ENCODE measurements at regions not wholly inside any gene's neighbourhood (a gene's known extent, or its start where the extent isn't known, plus 50 kb on each side); places are given as distances from the start of the nearest gene placed in this dataset.

- no peak for DNase-seq (ENCODE audit: low read depth in 1 of 2, low spot score in 1 of 2)
- no peak for TF ChIP-seq GABPA (IDR thresholded peaks at IDR 0.05; ENCODE audit: low read depth)
- Histone ChIP-seq H3K27ac (replicated peaks) (no peak overlapping the region), H3K27me3 (ENCODE audit: insufficient read depth, poor library complexity, severe bottlenecking) (peaks cover 2% of the 10 kb centered on the region), H3K4me3 (replicated peaks; ENCODE audit: insufficient read depth, low read length) (no peak overlapping the region)
Measured at GRCh38 chr15:35195031-35195430, 109.9 kb upstream of the NANOGP8 start.

- Histone ChIP-seq H3K4me3 (replicated peaks; ENCODE audit: insufficient read depth, low read length) (no peak overlapping the region), H3K27ac (replicated peaks) (no peak overlapping the region), H3K27me3 (ENCODE audit: insufficient read depth, poor library complexity, severe bottlenecking) (peaks cover 2% of the 10 kb centered on the region)
- TF ChIP-seq POLR2AphosphoS5 (IDR thresholded peaks at IDR 0.05; ENCODE audit: low read depth) (no peak), CTCF (IDR thresholded peaks at IDR 0.05; ENCODE audit: insufficient read depth, low read length) (no peak), GABPA (IDR thresholded peaks at IDR 0.05; ENCODE audit: low read depth) (no peak), SPI1 (IDR thresholded peaks at IDR 0.05; ENCODE audit: borderline replicate concordance, low read depth) (no peak)
- TF ChIP-seq, protein P1, sequence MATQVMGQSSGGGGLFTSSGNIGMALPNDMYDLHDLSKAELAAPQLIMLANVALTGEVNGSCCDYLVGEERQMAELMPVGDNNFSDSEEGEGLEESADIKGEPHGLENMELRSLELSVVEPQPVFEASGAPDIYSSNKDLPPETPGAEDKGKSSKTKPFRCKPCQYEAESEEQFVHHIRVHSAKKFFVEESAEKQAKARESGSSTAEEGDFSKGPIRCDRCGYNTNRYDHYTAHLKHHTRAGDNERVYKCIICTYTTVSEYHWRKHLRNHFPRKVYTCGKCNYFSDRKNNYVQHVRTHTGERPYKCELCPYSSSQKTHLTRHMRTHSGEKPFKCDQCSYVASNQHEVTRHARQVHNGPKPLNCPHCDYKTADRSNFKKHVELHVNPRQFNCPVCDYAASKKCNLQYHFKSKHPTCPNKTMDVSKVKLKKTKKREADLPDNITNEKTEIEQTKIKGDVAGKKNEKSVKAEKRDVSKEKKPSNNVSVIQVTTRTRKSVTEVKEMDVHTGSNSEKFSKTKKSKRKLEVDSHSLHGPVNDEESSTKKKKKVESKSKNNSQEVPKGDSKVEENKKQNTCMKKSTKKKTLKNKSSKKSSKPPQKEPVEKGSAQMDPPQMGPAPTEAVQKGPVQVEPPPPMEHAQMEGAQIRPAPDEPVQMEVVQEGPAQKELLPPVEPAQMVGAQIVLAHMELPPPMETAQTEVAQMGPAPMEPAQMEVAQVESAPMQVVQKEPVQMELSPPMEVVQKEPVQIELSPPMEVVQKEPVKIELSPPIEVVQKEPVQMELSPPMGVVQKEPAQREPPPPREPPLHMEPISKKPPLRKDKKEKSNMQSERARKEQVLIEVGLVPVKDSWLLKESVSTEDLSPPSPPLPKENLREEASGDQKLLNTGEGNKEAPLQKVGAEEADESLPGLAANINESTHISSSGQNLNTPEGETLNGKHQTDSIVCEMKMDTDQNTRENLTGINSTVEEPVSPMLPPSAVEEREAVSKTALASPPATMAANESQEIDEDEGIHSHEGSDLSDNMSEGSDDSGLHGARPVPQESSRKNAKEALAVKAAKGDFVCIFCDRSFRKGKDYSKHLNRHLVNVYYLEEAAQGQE (IDR thresholded peaks at IDR 0.05; ENCODE audit: insufficient replicate concordance, low read depth) = no peak
- no peak for DNase-seq (ENCODE audit: low read depth in 1 of 2, low spot score in 1 of 2)
Measured at GRCh38 chr15:35194296-35194695, 109.2 kb upstream of the NANOGP8 start.

- no peak for TF ChIP-seq SPI1 (IDR thresholded peaks at IDR 0.05; ENCODE audit: borderline replicate concordance, low read depth)
- TF ChIP-seq, protein P1 (IDR thresholded peaks at IDR 0.05; ENCODE audit: insufficient replicate concordance, low read depth) = no peak
- TF ChIP-seq GABPA (IDR thresholded peaks at IDR 0.05; ENCODE audit: low read depth) = no peak
- TF ChIP-seq CTCF (IDR thresholded peaks at IDR 0.05; ENCODE audit: insufficient read depth, low read length) = no peak
- TF ChIP-seq POLR2AphosphoS5 (IDR thresholded peaks at IDR 0.05; ENCODE audit: low read depth) = no peak
- Histone ChIP-seq H3K4me3 (replicated peaks; ENCODE audit: insufficient read depth, low read length) (no peak overlapping the region), H3K27me3 (ENCODE audit: insufficient read depth, poor library complexity, severe bottlenecking) (peaks cover 2% of the 10 kb centered on the region), H3K27ac (replicated peaks) (no peak overlapping the region)
- DNase-seq (ENCODE audit: low read depth in 1 of 2, low spot score in 1 of 2) = no peak
Measured at GRCh38 chr15:35191783-35192182, 106.7 kb upstream of the NANOGP8 start.

DNA sequence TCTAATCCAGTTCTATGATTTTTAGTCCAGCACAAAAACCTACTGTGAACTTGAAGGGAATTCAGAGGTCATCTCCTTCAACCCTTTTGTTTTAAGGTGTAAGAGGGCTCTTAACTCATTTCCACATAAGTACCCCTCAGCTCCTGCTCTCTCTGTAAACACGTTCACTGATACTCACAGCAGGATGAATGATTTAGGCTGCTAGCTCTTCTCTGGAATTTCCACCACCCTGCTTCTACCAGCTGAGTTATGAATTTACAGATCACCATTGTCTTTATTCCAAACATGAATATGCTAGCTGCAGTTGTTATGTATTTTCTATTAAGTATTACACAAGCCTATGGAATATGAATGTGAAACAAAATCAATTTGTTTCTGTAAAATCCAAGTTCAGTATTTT is 101.3 kb upstream of the NANOGP8 start:
- no peak for TF ChIP-seq GABPA (IDR thresholded peaks at IDR 0.05; ENCODE audit: low read depth)
- no peak for TF ChIP-seq CTCF (IDR thresholded peaks at IDR 0.05; ENCODE audit: insufficient read depth, low read length)
- TF ChIP-seq, protein P1 (IDR thresholded peaks at IDR 0.05; ENCODE audit: insufficient replicate concordance, low read depth) = no peak
- TF ChIP-seq SPI1 (IDR thresholded peaks at IDR 0.05; ENCODE audit: borderline replicate concordance, low read depth) = no peak
- TF ChIP-seq POLR2AphosphoS5 (IDR thresholded peaks at IDR 0.05; ENCODE audit: low read depth) = no peak
- Histone ChIP-seq H3K4me3 (replicated peaks; ENCODE audit: insufficient read depth, low read length) (no peak overlapping the region), H3K27ac (replicated peaks) (no peak overlapping the region), H3K27me3 (ENCODE audit: insufficient read depth, poor library complexity, severe bottlenecking) (peaks cover 3% of the 10 kb centered on the region)
- no peak for DNase-seq (ENCODE audit: low read depth in 1 of 2, low spot score in 1 of 2)

Measured in HL-60 (cell line).